Sigmoid colon (tissue), 6 donors: ENCODE measurements at regions not wholly inside any gene's neighbourhood (a gene's known extent, or its start where the extent isn't known, plus 50 kb on each side); places are given as distances from the start of the nearest gene placed in this dataset.

Experiments
- DNase-seq: peaks from one replicate; pipeline ENCODE4 v3.0.0-alpha.2; 2019
- H3K27ac ChIP-seq, 4 donors: fragments of 200-600 bp; sonication (generic); one replicate each; pipeline ENCODE4 v1.5.1; 2016 to 2019; ENCODE audit warnings: mild to moderate bottlenecking in 1 of 4
- H3K27me3 ChIP-seq, 3 donors: fragments of 200-600 bp; sonication (generic); one replicate each; pipeline ENCODE4 v1.5.1; 2019; ENCODE audit warnings: mild to moderate bottlenecking in 1 of 3
- H3K36me3 ChIP-seq, 4 donors: fragments of 200-600 bp; sonication (generic); one replicate each; pipeline ENCODE4 v1.5.1; 2016 to 2019
- H3K4me1 ChIP-seq, 4 donors: fragments of 200-600 bp; sonication (generic); one replicate each; pipeline ENCODE4 v1.5.1; 2017 to 2019
- H3K4me3 ChIP-seq, 4 donors: fragments of 200-600 bp; sonication (generic); one replicate each; pipeline ENCODE4 v1.5.1; 2017 to 2019; ENCODE audit warnings: mild to moderate bottlenecking in 2 of 4, moderate library complexity in 1 of 4
- H3K9me3 ChIP-seq, 4 donors: fragments of 200-600 bp in 3 of 4; sonication (generic) in 3 of 4; one replicate each; pipeline versions ENCODE4 v1.5.1 to v1.6.1; 2013 to 2019
- EP300 ChIP-seq, 4 donors: sonication (generic); formaldehyde crosslinking; IDR thresholded peaks; one replicate each; pipeline ENCODE4 v1.6.1; 2017; ENCODE audit warnings: antibody characterized with exemption in 4 of 4
- POLR2A ChIP-seq, 2 donors: fragments of 450-650 bp; IDR thresholded peaks; one replicate each; pipeline ENCODE4 v1.6.1; 2016; ENCODE audit warnings: antibody characterized with exemption in 2 of 2, mild to moderate bottlenecking in 2 of 2, moderate library complexity in 2 of 2
- POLR2AphosphoS5 ChIP-seq, 4 donors: sonication (generic); formaldehyde crosslinking; IDR thresholded peaks; one replicate each; pipeline ENCODE4 v1.6.1; 2017; ENCODE audit warnings: antibody characterized with exemption in 4 of 4
- WGBS, 2 donors: extraction: QIAGEN DNeasy Blood & Tissue Kit; methylation state at CpG; one replicate each; pipeline ENCODE4 v1.1.7; 2013; 5-methylcytosine and 5-hydroxymethylcytosine counted together
- intact Hi-C: fragments of 100-400 bp; cut with DNase I; formaldehyde crosslinking; loops from one replicate; pipeline ENCODE4 v1.15.1; 2023
- TF ChIP-seq, protein P1 (sequence below), 4 experiments: fragments of 450-650 bp in 3 of 4; fragments of 200-600 bp in 1 of 4; IDR thresholded peaks; one replicate each; pipeline ENCODE4 v1.5.1; 2016 to 2019; ENCODE audit warnings: antibody characterized with exemption in 4 of 4, mild to moderate bottlenecking in 3 of 4, moderate library complexity in 2 of 4
- donor health status: healthy with polysubstance abuse.
- donor health status: healthy.

- no peak overlapping the region for H3K27ac ChIP-seq
- DNase-seq, result no peak
- H3K9me3 ChIP-seq, result no peaks in the 10 kb centered on the region
- peaks cover 0 to 17% (median 8%) of the 10 kb centered on the region in 4 donors for H3K4me1 ChIP-seq
- 80 to 92% methylated on average over 2 of the region's 2 CpGs for WGBS, 2 donors
- TF ChIP-seq POLR2A (IDR thresholded peaks at IDR 0.05) (no peak), POLR2AphosphoS5 (IDR thresholded peaks at IDR 0.05) (no peak), EP300 (IDR thresholded peaks at IDR 0.05) (no peak)
- TF ChIP-seq, protein P1, sequence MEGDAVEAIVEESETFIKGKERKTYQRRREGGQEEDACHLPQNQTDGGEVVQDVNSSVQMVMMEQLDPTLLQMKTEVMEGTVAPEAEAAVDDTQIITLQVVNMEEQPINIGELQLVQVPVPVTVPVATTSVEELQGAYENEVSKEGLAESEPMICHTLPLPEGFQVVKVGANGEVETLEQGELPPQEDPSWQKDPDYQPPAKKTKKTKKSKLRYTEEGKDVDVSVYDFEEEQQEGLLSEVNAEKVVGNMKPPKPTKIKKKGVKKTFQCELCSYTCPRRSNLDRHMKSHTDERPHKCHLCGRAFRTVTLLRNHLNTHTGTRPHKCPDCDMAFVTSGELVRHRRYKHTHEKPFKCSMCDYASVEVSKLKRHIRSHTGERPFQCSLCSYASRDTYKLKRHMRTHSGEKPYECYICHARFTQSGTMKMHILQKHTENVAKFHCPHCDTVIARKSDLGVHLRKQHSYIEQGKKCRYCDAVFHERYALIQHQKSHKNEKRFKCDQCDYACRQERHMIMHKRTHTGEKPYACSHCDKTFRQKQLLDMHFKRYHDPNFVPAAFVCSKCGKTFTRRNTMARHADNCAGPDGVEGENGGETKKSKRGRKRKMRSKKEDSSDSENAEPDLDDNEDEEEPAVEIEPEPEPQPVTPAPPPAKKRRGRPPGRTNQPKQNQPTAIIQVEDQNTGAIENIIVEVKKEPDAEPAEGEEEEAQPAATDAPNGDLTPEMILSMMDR (IDR thresholded peaks at IDR 0.05), result no peak
- no peak overlapping the region for H3K4me3 ChIP-seq
- intact Hi-C loops, result no loop called here
- H3K36me3 ChIP-seq, result no peaks in the 10 kb centered on the region
- H3K27me3 ChIP-seq, result no peaks in the 10 kb centered on the region
Measured at GRCh38 chr4:14445882-14446281, 556.4 kb upstream of the CPEB2 start.

- Histone ChIP-seq H3K9me3 (no peaks in the 10 kb centered on the region), H3K36me3 (no peaks in the 10 kb centered on the region), H3K4me3 (no peak overlapping the region), H3K27ac (no peak overlapping the region), H3K4me1 (peaks cover 0 to 17% (median 8%) of the 10 kb centered on the region in 4 donors), H3K27me3 (no peaks in the 10 kb centered on the region)
- DNase-seq, result no peak
- WGBS, 2 donors, result 43 to 47% methylated on average over 4 of the region's 4 CpGs
- TF ChIP-seq, protein P1 (IDR thresholded peaks at IDR 0.05), result no peak
- no peak for TF ChIP-seq EP300 (IDR thresholded peaks at IDR 0.05)
- TF ChIP-seq POLR2AphosphoS5 (IDR thresholded peaks at IDR 0.05), result no peak
- no peak for TF ChIP-seq POLR2A (IDR thresholded peaks at IDR 0.05)
- intact Hi-C loops, result no loop called here
Measured at GRCh38 chr4:14446311-14446710, 556.0 kb upstream of the CPEB2 start.

DNA sequence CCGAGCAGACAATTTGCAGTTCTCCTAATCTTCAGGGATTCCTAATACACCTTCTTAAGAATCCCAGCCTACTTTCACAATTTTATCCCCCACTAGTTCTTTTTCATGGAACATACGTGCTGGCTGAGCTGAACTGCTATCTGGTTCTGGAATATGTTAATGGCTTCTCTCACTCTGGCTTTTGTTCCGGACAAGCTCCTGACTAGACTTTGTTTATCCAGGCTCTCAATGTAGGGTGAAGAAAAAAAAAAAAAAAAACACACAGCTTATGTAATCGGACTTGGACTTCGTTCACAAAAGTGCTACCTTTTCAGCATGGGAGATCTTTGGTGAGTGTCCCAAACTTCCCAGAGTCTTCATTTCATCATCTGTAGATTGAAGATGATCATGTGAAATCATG is 555.4 kb upstream of the CPEB2 start:
- no peak overlapping the region for H3K4me3 ChIP-seq
- no peaks in the 10 kb centered on the region for H3K27me3 ChIP-seq
- intact Hi-C loops, result no loop called here
- DNase-seq, result no peak
- no peaks in the 10 kb centered on the region for H3K36me3 ChIP-seq
- no peak overlapping the region for H3K27ac ChIP-seq
- WGBS, 2 donors, result 65% methylated on average over 5 of the region's 5 CpGs
- TF ChIP-seq, protein P1 (IDR thresholded peaks at IDR 0.05), result no peak
- peak in 3 of 4 donors; percentile 27 to 59 (median 57) for TF ChIP-seq POLR2AphosphoS5 (IDR thresholded peaks at IDR 0.05)
- no peaks in the 10 kb centered on the region for H3K9me3 ChIP-seq
- peaks cover 0 to 17% (median 8%) of the 10 kb centered on the region in 4 donors for H3K4me1 ChIP-seq

GRCh38 chr4:14449308-14449707 is 553.0 kb upstream of the CPEB2 start:
- Histone ChIP-seq H3K4me1 (peaks cover 0 to 17% (median 8%) of the 10 kb centered on the region in 4 donors), H3K9me3 (no peaks in the 10 kb centered on the region), H3K36me3 (no peaks in the 10 kb centered on the region), H3K27me3 (no peaks in the 10 kb centered on the region), H3K27ac (no peak overlapping the region), H3K4me3 (no peak overlapping the region)
- no peak for DNase-seq
- TF ChIP-seq POLR2A (IDR thresholded peaks at IDR 0.05) (no peak), EP300 (IDR thresholded peaks at IDR 0.05) (no peak), POLR2AphosphoS5 (IDR thresholded peaks at IDR 0.05) (no peak)
- TF ChIP-seq, protein P1 (IDR thresholded peaks at IDR 0.05), result no peak
- intact Hi-C loops, result no loop called here
- WGBS, 2 donors, result 66 to 77% methylated on average over 2 of the region's 2 CpGs

DNA sequence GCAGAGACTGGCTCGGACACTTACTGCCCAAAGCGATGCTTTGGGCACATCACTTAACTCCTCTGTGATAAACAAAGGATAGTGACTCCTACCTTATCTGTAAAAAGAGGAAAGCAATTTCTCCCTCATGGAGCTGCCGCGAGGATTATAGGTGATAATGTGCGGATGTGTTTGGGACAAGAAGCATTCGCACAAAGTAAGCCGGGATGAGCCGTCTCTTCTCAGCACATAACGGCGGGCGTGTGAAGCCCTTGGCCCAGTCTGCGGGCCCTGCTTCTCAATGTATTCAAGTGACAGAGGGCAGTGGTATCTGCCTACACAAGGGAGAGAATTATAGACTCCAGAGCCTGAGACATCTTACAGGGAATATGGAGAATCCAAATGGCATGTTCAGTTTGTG is 550.3 kb upstream of the CPEB2 start:
- 88 to 93% methylated on average over 12 of the region's 12 CpGs for WGBS, 2 donors
- intact Hi-C loops, result no loop called here
- no peak for DNase-seq
- no peaks in the 10 kb centered on the region for H3K9me3 ChIP-seq
- peaks cover 0 to 8% (median 4%) of the 10 kb centered on the region in 4 donors for H3K4me1 ChIP-seq
- H3K36me3 ChIP-seq, result no peaks in the 10 kb centered on the region
- H3K27ac ChIP-seq, result no peak overlapping the region
- H3K27me3 ChIP-seq, result no peaks in the 10 kb centered on the region
- TF ChIP-seq, protein P1 (IDR thresholded peaks at IDR 0.05), result no peak
- TF ChIP-seq POLR2AphosphoS5 (IDR thresholded peaks at IDR 0.05) (no peak), POLR2A (IDR thresholded peaks at IDR 0.05) (no peak), EP300 (IDR thresholded peaks at IDR 0.05) (no peak)
- no peak overlapping the region for H3K4me3 ChIP-seq
